Large intestine (tissue), 3 donors: ENCODE measurements at regions not wholly inside any gene's neighbourhood (a gene's known extent, or its start where the extent isn't known, plus 50 kb on each side); places are given as distances from the start of the nearest gene placed in this dataset.

Experiments used
- DNase-seq, 2 donors: peaks; one replicate each; pipeline versions ENCODE4 v3.0.0 to v3.0.0-alpha.2; 2013
- H3K27ac ChIP-seq: one replicate; pipeline ENCODE4 v1.5.1; 2013; ENCODE audit warnings: low read length
- H3K27me3 ChIP-seq: 2 replicates; pipeline ENCODE4 v1.6.1; 2013; ENCODE audit warnings: low read length; ENCODE audit not compliant: control insufficient read depth, insufficient read depth
- H3K36me3 ChIP-seq: 2 replicates; pipeline ENCODE4 v1.6.1; 2013; ENCODE audit warnings: low read length; ENCODE audit not compliant: control insufficient read depth, insufficient read depth
- H3K4me1 ChIP-seq: one replicate; pipeline ENCODE4 v1.6.1; 2013; ENCODE audit warnings: low read length; ENCODE audit not compliant: control insufficient read depth, insufficient read depth
- H3K4me3 ChIP-seq: one replicate; pipeline ENCODE4 v1.5.1; 2013; ENCODE audit warnings: low read length
- H3K9me3 ChIP-seq: one replicate; pipeline ENCODE4 v1.6.1; 2013; ENCODE audit warnings: mild to moderate bottlenecking, low read depth, low read length, moderate library complexity; ENCODE audit not compliant: control insufficient read depth
- WGBS: methylation state at CpG from one replicate; pipeline ENCODE4 v1.1.5; 2013; ENCODE audit warnings: low lambda C conversion rate; ENCODE audit not compliant: insufficient coverage; 5-methylcytosine and 5-hydroxymethylcytosine counted together

- Histone ChIP-seq H3K9me3 (no peaks in the 10 kb centered on the region), H3K4me3 (no peak overlapping the region), H3K36me3 (no peaks in the 10 kb centered on the region), H3K27me3 (no peaks in the 10 kb centered on the region), H3K27ac (no peak overlapping the region), H3K4me1 (no peaks in the 10 kb centered on the region)
- no CpG with 5 or more reads among the region's 3 CpGs for WGBS
- no peak for DNase-seq
Measured at GRCh38 chr6:84392261-84392660, 164.8 kb upstream of the CEP162 start.

GRCh38 chr6:84390851-84391250 is 163.4 kb upstream of the CEP162 start:
- H3K4me1 ChIP-seq, result no peaks in the 10 kb centered on the region
- no peak for DNase-seq
- no peaks in the 10 kb centered on the region for H3K36me3 ChIP-seq
- no peak overlapping the region for H3K27ac ChIP-seq
- no peaks in the 10 kb centered on the region for H3K9me3 ChIP-seq
- no peaks in the 10 kb centered on the region for H3K27me3 ChIP-seq
- H3K4me3 ChIP-seq, result no peak overlapping the region
- WGBS, result no CpG with 5 or more reads among the region's 2 CpGs

- Histone ChIP-seq H3K27me3 (no peaks in the 10 kb centered on the region), H3K4me1 (no peaks in the 10 kb centered on the region), H3K4me3 (no peak overlapping the region), H3K27ac (no peak overlapping the region), H3K36me3 (no peaks in the 10 kb centered on the region), H3K9me3 (no peaks in the 10 kb centered on the region)
- no peak for DNase-seq
- WGBS, result 78% methylated on average over 1 of the region's 2 CpGs
Measured at GRCh38 chr6:84390334-84390733, 162.9 kb upstream of the CEP162 start.

- DNase-seq, result no peak
- Histone ChIP-seq H3K27me3 (no peaks in the 10 kb centered on the region), H3K4me3 (no peak overlapping the region), H3K27ac (no peak overlapping the region), H3K36me3 (no peaks in the 10 kb centered on the region), H3K4me1 (no peaks in the 10 kb centered on the region), H3K9me3 (no peaks in the 10 kb centered on the region)
- 88% methylated on average over 3 of the region's 3 CpGs for WGBS
Measured at GRCh38 chr6:84379142-84379541, 151.7 kb upstream of the CEP162 start.

GRCh38 chr6:84372290-84372689 is 144.8 kb upstream of the CEP162 start:
- no peak overlapping the region for H3K4me3 ChIP-seq
- H3K36me3 ChIP-seq, result no peaks in the 10 kb centered on the region
- no peak for DNase-seq
- WGBS, result no CpG with 5 or more reads among the region's 2 CpGs
- no peaks in the 10 kb centered on the region for H3K27me3 ChIP-seq
- H3K4me1 ChIP-seq, result no peaks in the 10 kb centered on the region
- no peak overlapping the region for H3K27ac ChIP-seq
- H3K9me3 ChIP-seq, result no peaks in the 10 kb centered on the region

- Histone ChIP-seq H3K4me1 (no peaks in the 10 kb centered on the region), H3K9me3 (no peaks in the 10 kb centered on the region), H3K4me3 (no peak overlapping the region), H3K27me3 (no peaks in the 10 kb centered on the region), H3K27ac (no peak overlapping the region), H3K36me3 (no peaks in the 10 kb centered on the region)
- DNase-seq, result no peak
- 100% methylated on average over 4 of the region's 4 CpGs for WGBS
Measured at GRCh38 chr6:84371681-84372080, 144.2 kb upstream of the CEP162 start.

- Histone ChIP-seq H3K27ac (no peak overlapping the region), H3K27me3 (no peaks in the 10 kb centered on the region), H3K9me3 (no peaks in the 10 kb centered on the region), H3K4me3 (no peak overlapping the region), H3K4me1 (no peaks in the 10 kb centered on the region), H3K36me3 (no peaks in the 10 kb centered on the region)
- WGBS, result no CpG with 5 or more reads among the region's 1 CpG
- DNase-seq, result no peak
Measured at GRCh38 chr6:84362193-84362821, 134.9 kb upstream of the CEP162 start.

GRCh38 chr6:84361372-84362192 is 134.1 kb upstream of the CEP162 start:
- Histone ChIP-seq H3K27me3 (no peaks in the 10 kb centered on the region), H3K4me3 (no peak overlapping the region), H3K9me3 (no peaks in the 10 kb centered on the region), H3K27ac (no peak overlapping the region), H3K4me1 (no peaks in the 10 kb centered on the region), H3K36me3 (no peaks in the 10 kb centered on the region)
- WGBS, result 35% methylated on average over 2 of the region's 3 CpGs
- no peak for DNase-seq

- Histone ChIP-seq H3K27ac (no peak overlapping the region), H3K4me3 (no peak overlapping the region), H3K9me3 (no peaks in the 10 kb centered on the region), H3K36me3 (no peaks in the 10 kb centered on the region), H3K4me1 (no peaks in the 10 kb centered on the region), H3K27me3 (no peaks in the 10 kb centered on the region)
- 100% methylated on average over 2 of the region's 5 CpGs for WGBS
- DNase-seq, result no peak
Measured at GRCh38 chr6:84360039-84360438, 132.6 kb upstream of the CEP162 start.

- no peaks in the 10 kb centered on the region for H3K4me1 ChIP-seq
- no peaks in the 10 kb centered on the region for H3K27me3 ChIP-seq
- no CpG with 5 or more reads among the region's 3 CpGs for WGBS
- H3K9me3 ChIP-seq, result no peaks in the 10 kb centered on the region
- no peaks in the 10 kb centered on the region for H3K36me3 ChIP-seq
- no peak overlapping the region for H3K27ac ChIP-seq
- no peak for DNase-seq
- H3K4me3 ChIP-seq, result no peak overlapping the region
Measured at GRCh38 chr6:84358581-84358980, 131.1 kb upstream of the CEP162 start.

- DNase-seq, result no peak
- no peak overlapping the region for H3K27ac ChIP-seq
- H3K4me3 ChIP-seq, result no peak overlapping the region
- no peaks in the 10 kb centered on the region for H3K4me1 ChIP-seq
- H3K27me3 ChIP-seq, result no peaks in the 10 kb centered on the region
- H3K9me3 ChIP-seq, result no peaks in the 10 kb centered on the region
- H3K36me3 ChIP-seq, result no peaks in the 10 kb centered on the region
- no CpG with 5 or more reads among the region's 2 CpGs for WGBS
Measured at GRCh38 chr6:84357631-84358030, 130.2 kb upstream of the CEP162 start.
